GM21423 (cell line): ENCODE measurements at regions not wholly inside any gene's neighbourhood (a gene's known extent, or its start where the extent isn't known, plus 50 kb on each side); places are given as distances from the start of the nearest gene placed in this dataset.

Source experiments
- ATAC-seq: cut with Tn5 transposase; IDR thresholded peaks from one replicate; pipeline ENCODE4 v1.9.1; 2021; ENCODE audit warnings: mild to moderate bottlenecking, moderate library complexity; ENCODE audit not compliant: unreplicated experiment

- no peak for ATAC-seq
These were observed 1290.2 kb upstream of the WWC1 start for GRCh38 chr5:167001246-167001645.

GRCh38 chr5:167008705-167009104 lies 1282.7 kb upstream of the WWC1 start:
- no peak for ATAC-seq

GRCh38 chr5:167011196-167011595 lies 1280.2 kb upstream of the WWC1 start:
- ATAC-seq = no peak

GRCh38 chr5:167012123-167013034 lies 1279.1 kb upstream of the WWC1 start:
- ATAC-seq = no peak

- ATAC-seq = no peak
These were observed 1276.9 kb upstream of the WWC1 start for GRCh38 chr5:167014401-167015056.

- no peak for ATAC-seq
These were observed 1271.0 kb upstream of the WWC1 start for GRCh38 chr5:167020418-167020817.

- no peak for ATAC-seq
These were observed 1262.0 kb upstream of the WWC1 start for GRCh38 chr5:167029488-167029887.

GRCh38 chr5:167030500-167031120 lies 1260.8 kb upstream of the WWC1 start:
- no peak for ATAC-seq

- no peak for ATAC-seq
These were observed 1254.9 kb upstream of the WWC1 start for GRCh38 chr5:167036585-167036984.

GRCh38 chr5:167049043-167049663 lies 1242.3 kb upstream of the WWC1 start:
- peak; percentile 76 for ATAC-seq

GRCh38 chr5:167049771-167050567 lies 1241.5 kb upstream of the WWC1 start:
- no peak for ATAC-seq

GRCh38 chr5:167050568-167051401 lies 1240.7 kb upstream of the WWC1 start:
- ATAC-seq = no peak

- no peak for ATAC-seq
These were observed 1240.1 kb upstream of the WWC1 start for GRCh38 chr5:167051402-167051768.

- ATAC-seq = no peak
These were observed 1238.7 kb upstream of the WWC1 start for GRCh38 chr5:167052791-167053190.

- ATAC-seq = no peak
These were observed 1233.8 kb upstream of the WWC1 start for GRCh38 chr5:167057665-167058064.

- no peak for ATAC-seq
These were observed 1229.8 kb upstream of the WWC1 start for GRCh38 chr5:167061695-167062094.

- no peak for ATAC-seq
These were observed 1228.3 kb upstream of the WWC1 start for GRCh38 chr5:167063116-167063515.

- ATAC-seq = no peak
These were observed 1227.7 kb upstream of the WWC1 start for GRCh38 chr5:167063788-167064187.

- ATAC-seq = no peak
These were observed 1227.2 kb upstream of the WWC1 start for GRCh38 chr5:167064198-167064776.
